Caco-2 (cell line): ENCODE measurements at regions not wholly inside any gene's neighbourhood (a gene's known extent, or its start where the extent isn't known, plus 50 kb on each side); places are given as distances from the start of the nearest gene placed in this dataset.

Experiments
- BruUV-seq: library from RNA; stranded (reverse); fragments of 400-500 nt; replicated peaks from 2 replicates; lab custom pipeline; 2021; lab: Mats Ljungman, UMichigan
- CTCF ChIA-PET: fragments of 300-600 bp; sonication (Branson Sonifier 250); formaldehyde crosslinking; loops from one replicate; lab custom pipeline; 2022; ENCODE audit warnings: antibody characterized with exemption; lab: Charles Lee
- POLR2A ChIA-PET: fragments of 300-600 bp; sonication (Branson Sonifier 250); formaldehyde crosslinking; loops from one replicate; lab custom pipeline; 2022; ENCODE audit warnings: antibody characterized with exemption; lab: Charles Lee
- DNase-seq, 2 experiments: peaks; one replicate each; pipeline versions ENCODE4 v3.0.0 to v3.0.0-alpha.2; 2020 to 2022
- H3K27me3 ChIP-seq: replicated peaks from 2 replicates; pipeline ENCODE4 v1.6.0; 2011; ENCODE audit warnings: low read length; ENCODE audit not compliant: control insufficient read depth, insufficient read depth
- H3K36me3 ChIP-seq: 2 replicates; pipeline ENCODE4 v1.5.1; 2011; ENCODE audit warnings: low read length; ENCODE audit not compliant: control insufficient read depth, insufficient read depth
- H3K4me1 ChIP-seq: fragments of 250-450 bp; sonication (Bioruptor Pico); 2 replicates; pipeline ENCODE4 v1.5.1; 2020; ENCODE audit warnings: mild to moderate bottlenecking
- H3K4me3 ChIP-seq: 2 replicates; pipeline ENCODE4 v1.5.1; 2011; ENCODE audit warnings: low read depth, mild to moderate bottlenecking, control low read depth, low read length
- H3K9me3 ChIP-seq: fragments of 250-450 bp; sonication (Bioruptor Pico); 2 replicates; pipeline ENCODE4 v1.5.1; 2020; ENCODE audit warnings: mild to moderate bottlenecking, moderate library complexity
- H3K27ac Mint-ChIP-seq: one replicate; pipeline ENCODE4 v1.8.0; 2022; ENCODE audit warnings: mixed read lengths; ENCODE audit not compliant: unreplicated experiment
- H3K27me3 Mint-ChIP-seq: one replicate; pipeline ENCODE4 v1.8.0; 2022; ENCODE audit warnings: mixed read lengths; ENCODE audit not compliant: insufficient read depth, unreplicated experiment
- H3K36me3 Mint-ChIP-seq: one replicate; pipeline ENCODE4 v1.8.0; 2022; ENCODE audit warnings: mild to moderate bottlenecking, mixed read lengths; ENCODE audit not compliant: insufficient read depth, unreplicated experiment
- H3K4me1 Mint-ChIP-seq: one replicate; pipeline ENCODE4 v1.8.0; 2022; ENCODE audit warnings: low read depth, mixed read lengths; ENCODE audit not compliant: unreplicated experiment
- H3K4me3 Mint-ChIP-seq: one replicate; pipeline ENCODE4 v1.8.0; 2022; ENCODE audit warnings: mild to moderate bottlenecking, moderate library complexity, mixed read lengths; ENCODE audit not compliant: unreplicated experiment
- H3K9me3 Mint-ChIP-seq: one replicate; pipeline ENCODE4 v1.8.0; 2022; ENCODE audit warnings: mixed read lengths; ENCODE audit not compliant: unreplicated experiment
- intact Hi-C: fragments of 100-400 bp; cut with micrococcal nuclease; formaldehyde crosslinking; loops from one replicate; pipeline ENCODE4 v1.10.0; 2022; ENCODE audit not compliant: unreplicated experiment
- TF ChIP-seq, protein P1 (sequence below), 2 experiments: fragments of 200-600 bp in 1 of 2; IDR thresholded peaks; 1 replicate in 1 of 2; 2 replicates in 1 of 2; pipeline versions ENCODE4 v1.5.1 to v1.8.0; 2011 to 2022; ENCODE audit warnings: antibody characterized with exemption in 1 of 2, control low read depth in 1 of 2, inconsistent platforms in 1 of 2, low read depth in 1 of 2, low read length in 1 of 2, mild to moderate bottlenecking in 1 of 2, moderate library complexity in 1 of 2; ENCODE audit not compliant: insufficient read depth in 1 of 2, severe bottlenecking in 1 of 2, unreplicated experiment in 1 of 2

DNA sequence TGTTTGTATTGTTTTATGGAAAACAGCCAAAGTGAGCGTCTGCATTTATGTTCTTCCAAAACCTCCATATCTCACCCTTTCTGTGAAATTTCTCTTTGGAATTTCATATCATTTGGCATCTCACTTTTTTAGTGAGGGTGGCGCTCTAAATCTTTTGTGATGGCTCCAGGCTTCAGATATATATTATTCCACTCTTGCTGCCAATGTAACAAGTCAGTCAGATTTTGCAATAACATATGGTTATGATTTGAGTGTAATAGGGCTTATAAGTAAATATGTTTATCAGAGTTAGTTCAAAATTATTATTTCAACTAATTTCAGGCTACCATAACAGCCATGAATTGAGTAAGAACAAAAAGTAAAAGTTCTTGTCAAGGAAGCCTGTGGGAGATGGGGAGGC lies 314.7 kb downstream of the PDGFC start:
- Mint-ChIP-seq H3K36me3 (no peaks in the 10 kb centered on the region), H3K4me1 (no peaks in the 10 kb centered on the region), H3K9me3 (no peaks in the 10 kb centered on the region), H3K27ac (no peak overlapping the region), H3K27me3 (peaks cover 3% of the 10 kb centered on the region), H3K4me3 (no peak overlapping the region)
- TF ChIP-seq, protein P1, sequence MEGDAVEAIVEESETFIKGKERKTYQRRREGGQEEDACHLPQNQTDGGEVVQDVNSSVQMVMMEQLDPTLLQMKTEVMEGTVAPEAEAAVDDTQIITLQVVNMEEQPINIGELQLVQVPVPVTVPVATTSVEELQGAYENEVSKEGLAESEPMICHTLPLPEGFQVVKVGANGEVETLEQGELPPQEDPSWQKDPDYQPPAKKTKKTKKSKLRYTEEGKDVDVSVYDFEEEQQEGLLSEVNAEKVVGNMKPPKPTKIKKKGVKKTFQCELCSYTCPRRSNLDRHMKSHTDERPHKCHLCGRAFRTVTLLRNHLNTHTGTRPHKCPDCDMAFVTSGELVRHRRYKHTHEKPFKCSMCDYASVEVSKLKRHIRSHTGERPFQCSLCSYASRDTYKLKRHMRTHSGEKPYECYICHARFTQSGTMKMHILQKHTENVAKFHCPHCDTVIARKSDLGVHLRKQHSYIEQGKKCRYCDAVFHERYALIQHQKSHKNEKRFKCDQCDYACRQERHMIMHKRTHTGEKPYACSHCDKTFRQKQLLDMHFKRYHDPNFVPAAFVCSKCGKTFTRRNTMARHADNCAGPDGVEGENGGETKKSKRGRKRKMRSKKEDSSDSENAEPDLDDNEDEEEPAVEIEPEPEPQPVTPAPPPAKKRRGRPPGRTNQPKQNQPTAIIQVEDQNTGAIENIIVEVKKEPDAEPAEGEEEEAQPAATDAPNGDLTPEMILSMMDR (IDR thresholded peaks at IDR 0.05; ENCODE audit: insufficient read depth in 1 of 2, low read depth in 1 of 2, low read length in 1 of 2, severe bottlenecking in 1 of 2, unreplicated experiment in 1 of 2): no peak
- H3K36me3 ChIP-seq: no peaks in the 10 kb centered on the region
- H3K27me3 ChIP-seq: no peaks in the 10 kb centered on the region
- CTCF ChIA-PET: no interaction called here
- H3K4me1 ChIP-seq: no peaks in the 10 kb centered on the region
- BruUV-seq: no TSS peak
- intact Hi-C loops: no loop called here
- POLR2A ChIA-PET: no interaction called here
- no peak for DNase-seq
- no peak overlapping the region for H3K4me3 ChIP-seq
- H3K9me3 ChIP-seq: no peaks in the 10 kb centered on the region

DNA sequence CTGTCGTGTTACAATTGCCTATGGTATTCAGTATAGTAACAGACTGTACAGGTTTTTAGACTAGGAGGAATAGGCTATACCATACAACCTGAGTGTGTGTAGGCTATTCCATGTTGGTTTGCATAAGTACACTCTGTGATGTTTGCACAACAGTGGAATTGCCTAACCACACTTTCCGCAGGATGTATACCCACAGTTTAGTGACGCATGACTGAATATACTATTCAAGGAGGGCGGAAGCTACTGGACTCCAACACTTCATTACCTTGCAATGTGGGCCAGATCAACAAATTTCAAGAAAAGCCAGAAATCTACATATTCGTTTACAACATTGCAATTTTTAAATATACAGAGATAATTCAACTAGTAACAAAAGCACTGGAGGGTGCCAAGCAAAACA lies 317.2 kb downstream of the PDGFC start:
- Mint-ChIP-seq H3K27ac (no peak overlapping the region), H3K27me3 (peaks cover 3% of the 10 kb centered on the region), H3K36me3 (no peaks in the 10 kb centered on the region), H3K4me1 (no peaks in the 10 kb centered on the region), H3K4me3 (no peak overlapping the region), H3K9me3 (no peaks in the 10 kb centered on the region)
- TF ChIP-seq, protein P1 (IDR thresholded peaks at IDR 0.05; ENCODE audit: insufficient read depth in 1 of 2, low read depth in 1 of 2, low read length in 1 of 2, severe bottlenecking in 1 of 2, unreplicated experiment in 1 of 2): no peak
- CTCF ChIA-PET: no interaction called here
- no peaks in the 10 kb centered on the region for H3K4me1 ChIP-seq
- no TSS peak for BruUV-seq
- no peaks in the 10 kb centered on the region for H3K9me3 ChIP-seq
- intact Hi-C loops: no loop called here
- no peaks in the 10 kb centered on the region for H3K27me3 ChIP-seq
- H3K36me3 ChIP-seq: no peaks in the 10 kb centered on the region
- POLR2A ChIA-PET: no interaction called here
- H3K4me3 ChIP-seq: no peak overlapping the region
- DNase-seq: no peak

DNA sequence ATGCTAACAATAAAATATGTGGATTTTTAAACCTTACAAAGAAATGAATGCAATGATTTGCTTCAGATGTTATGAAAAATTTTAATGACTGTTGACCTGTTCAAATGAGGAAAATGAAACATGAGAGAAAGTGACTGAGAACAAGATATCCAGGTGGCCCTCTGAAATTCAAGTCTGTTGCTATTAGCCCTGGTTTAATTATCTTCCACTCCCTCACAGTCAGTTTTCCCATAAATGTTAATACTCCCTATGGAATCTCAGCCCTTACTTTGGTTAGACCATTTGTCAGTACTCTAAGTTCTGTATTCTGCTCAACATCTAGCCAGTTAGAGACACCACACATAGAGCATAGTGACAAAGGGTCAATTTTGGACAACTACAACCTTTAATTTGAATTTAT lies 327.8 kb downstream of the PDGFC start:
- H3K27ac Mint-ChIP-seq: no peak overlapping the region
- intact Hi-C loops: no loop called here
- H3K36me3 Mint-ChIP-seq: no peaks in the 10 kb centered on the region
- Histone ChIP-seq H3K4me3 (no peak overlapping the region), H3K27me3 (no peaks in the 10 kb centered on the region), H3K4me1 (no peaks in the 10 kb centered on the region), H3K9me3 (no peaks in the 10 kb centered on the region), H3K36me3 (no peaks in the 10 kb centered on the region)
- CTCF ChIA-PET: no interaction called here
- H3K4me3 Mint-ChIP-seq: no peak overlapping the region
- H3K27me3 Mint-ChIP-seq: no peaks in the 10 kb centered on the region
- H3K4me1 Mint-ChIP-seq: no peaks in the 10 kb centered on the region
- no peak for DNase-seq
- no TSS peak for BruUV-seq
- TF ChIP-seq, protein P1 (IDR thresholded peaks at IDR 0.05; ENCODE audit: insufficient read depth in 1 of 2, low read depth in 1 of 2, low read length in 1 of 2, severe bottlenecking in 1 of 2, unreplicated experiment in 1 of 2): no peak
- H3K9me3 Mint-ChIP-seq: no peaks in the 10 kb centered on the region
- POLR2A ChIA-PET: no interaction called here
